LNCAP (cell line): ENCODE measurements at regions not wholly inside any gene's neighbourhood (a gene's known extent, or its start where the extent isn't known, plus 50 kb on each side); places are given as distances from the start of the nearest gene placed in this dataset.

Experiments used
- CTCF ChIP-seq: fragments of 450-650 bp; IDR thresholded peaks from 2 replicates; pipeline ENCODE4 v1.5.1; 2017; ENCODE audit warnings: mild to moderate bottlenecking

- TF ChIP-seq CTCF: no peak
Measured at GRCh38 chr12:20270557-20270956, 97.8 kb upstream of the PDE3A start.

GRCh38 chr12:20272161-20272560 is 96.2 kb upstream of the PDE3A start:
- TF ChIP-seq CTCF: no peak

- no peak for TF ChIP-seq CTCF
Measured at GRCh38 chr12:20272801-20273200, 95.5 kb upstream of the PDE3A start.

- TF ChIP-seq CTCF: no peak
Measured at GRCh38 chr12:20274008-20274407, 94.3 kb upstream of the PDE3A start.

- no peak for TF ChIP-seq CTCF
Measured at GRCh38 chr12:20278276-20278675, 90.1 kb upstream of the PDE3A start.

GRCh38 chr12:20280515-20280914 is 87.8 kb upstream of the PDE3A start:
- TF ChIP-seq CTCF: no peak

- no peak for TF ChIP-seq CTCF
Measured at GRCh38 chr12:20282401-20282800, 85.9 kb upstream of the PDE3A start.

GRCh38 chr12:20283482-20283881 is 84.9 kb upstream of the PDE3A start:
- TF ChIP-seq CTCF: no peak
